ENCODE measurements at regions not wholly inside any gene's neighbourhood (a gene's known extent, or its start where the extent isn't known, plus 50 kb on each side); places are given as distances from the start of the nearest gene placed in this dataset.

- no peak for DNase-seq (ENCODE audit: low spot score)
- no peak overlapping the region for H3K4me3 ChIP-seq
- H3K27ac ChIP-seq: no peak overlapping the region
- no peak for TF ChIP-seq CTCF (IDR thresholded peaks at IDR 0.05)
Measured at GRCh38 chr4:120355881-120356280, 289.2 kb upstream of the MAD2L1 start.

- TF ChIP-seq CTCF (IDR thresholded peaks at IDR 0.05): no peak
- DNase-seq (ENCODE audit: low spot score): no peak
- Histone ChIP-seq H3K27ac (no peak overlapping the region), H3K4me3 (no peak overlapping the region)
Measured at GRCh38 chr4:120354381-120354780, 287.7 kb upstream of the MAD2L1 start.

GRCh38 chr4:120353235-120353634 is 286.6 kb upstream of the MAD2L1 start:
- Histone ChIP-seq H3K4me3 (no peak overlapping the region), H3K27ac (no peak overlapping the region)
- DNase-seq (ENCODE audit: low spot score): no peak
- no peak for TF ChIP-seq CTCF (IDR thresholded peaks at IDR 0.05)

GRCh38 chr4:120352739-120353138 is 286.1 kb upstream of the MAD2L1 start:
- no peak for DNase-seq (ENCODE audit: low spot score)
- no peak overlapping the region for H3K27ac ChIP-seq
- no peak for TF ChIP-seq CTCF (IDR thresholded peaks at IDR 0.05)
- H3K4me3 ChIP-seq: no peak overlapping the region

GRCh38 chr4:120348948-120349347 is 282.3 kb upstream of the MAD2L1 start:
- TF ChIP-seq CTCF (IDR thresholded peaks at IDR 0.05): no peak
- no peak overlapping the region for H3K27ac ChIP-seq
- no peak overlapping the region for H3K4me3 ChIP-seq
- no peak for DNase-seq (ENCODE audit: low spot score)

- no peak overlapping the region for H3K27ac ChIP-seq
- TF ChIP-seq CTCF (IDR thresholded peaks at IDR 0.05): no peak
- DNase-seq (ENCODE audit: low spot score): no peak
- H3K4me3 ChIP-seq: no peak overlapping the region
Measured at GRCh38 chr4:120348521-120348920, 281.9 kb upstream of the MAD2L1 start.

GRCh38 chr4:120331486-120332370 is 265.1 kb upstream of the MAD2L1 start:
- no peak for TF ChIP-seq CTCF (IDR thresholded peaks at IDR 0.05)
- Histone ChIP-seq H3K4me3 (no peak overlapping the region), H3K27ac (no peak overlapping the region)
- no peak for DNase-seq (ENCODE audit: low spot score)

Data from coronary artery (tissue), 2 donors.